DOHH2 (cell line): ENCODE measurements at regions not wholly inside any gene's neighbourhood (a gene's known extent, or its start where the extent isn't known, plus 50 kb on each side); places are given as distances from the start of the nearest gene placed in this dataset.
"Not testable (repeated sequence)": the region's sequence is repeated elsewhere in the genome, so short reads cannot be mapped to it uniquely, and the experiment has no call there.

Experiments
- H3F3A ChIP-seq: fragments of 200-600 bp; sonication (generic), shearing (Covaris generic); 2 replicates; pipeline ENCODE4 v1.6.0; 2016; ENCODE audit warnings: antibody characterized with exemption, mild to moderate bottlenecking; ENCODE audit not compliant: control insufficient read depth, insufficient read depth
- H3K27ac ChIP-seq: fragments of 200-600 bp; sonication (generic); 2 replicates; pipeline ENCODE4 v1.5.1; 2014; ENCODE audit warnings: low read depth, mild to moderate bottlenecking, low read length, moderate library complexity
- H3K27me3 ChIP-seq: fragments of 200-600 bp; sonication (generic); 2 replicates; pipeline ENCODE4 v1.6.1; 2014; ENCODE audit warnings: mild to moderate bottlenecking, low read length, mixed read lengths; ENCODE audit not compliant: control insufficient read depth
- H3K36me3 ChIP-seq: fragments of 200-600 bp; sonication (generic); 2 replicates; pipeline ENCODE4 v1.6.1; 2014; ENCODE audit warnings: mild to moderate bottlenecking, low read length, moderate library complexity, mixed read lengths; ENCODE audit not compliant: control insufficient read depth
- H3K4me1 ChIP-seq: fragments of 200-600 bp; sonication (generic); 2 replicates; pipeline ENCODE4 v1.6.1; 2014; ENCODE audit warnings: mild to moderate bottlenecking, low read length, mixed read lengths; ENCODE audit not compliant: control insufficient read depth
- H3K4me2 ChIP-seq: fragments of 200-600 bp; sonication (generic); 2 replicates; pipeline ENCODE4 v1.6.0; 2014; ENCODE audit warnings: mild to moderate bottlenecking, low read length, moderate library complexity
- H3K4me3 ChIP-seq: fragments of 200-600 bp; sonication (generic); 2 replicates; pipeline ENCODE4 v1.5.1; 2014; ENCODE audit warnings: mild to moderate bottlenecking, low read length, mixed read lengths
- H3K79me2 ChIP-seq: fragments of 200-600 bp; sonication (generic); 2 replicates; pipeline ENCODE4 v1.6.1; 2014; ENCODE audit warnings: mild to moderate bottlenecking, low read length, mixed read lengths; ENCODE audit not compliant: control insufficient read depth
- H3K9me2 ChIP-seq: fragments of 200-600 bp; sonication (generic); replicated peaks from 2 replicates; pipeline ENCODE4 v1.6.1; 2014; ENCODE audit warnings: mild to moderate bottlenecking, low read length, mixed read lengths; ENCODE audit not compliant: control insufficient read depth
- H3K9me3 ChIP-seq: fragments of 200-600 bp; sonication (generic); 2 replicates; pipeline ENCODE4 v1.6.1; 2014; ENCODE audit warnings: antibody characterized with exemption, low read length, mixed read lengths; ENCODE audit not compliant: control insufficient read depth, insufficient read depth
- H4K20me1 ChIP-seq: fragments of 200-600 bp; sonication (generic); 2 replicates; pipeline ENCODE4 v1.6.0; 2014; ENCODE audit warnings: low read depth, mild to moderate bottlenecking, antibody characterized with exemption, low read length, moderate library complexity; ENCODE audit not compliant: control insufficient read depth, insufficient read depth
- CTCF ChIP-seq: fragments of 200-600 bp; sonication (generic); IDR thresholded peaks from one replicate; pipeline ENCODE4 v1.5.1; 2014; ENCODE audit warnings: antibody characterized with exemption, mild to moderate bottlenecking, low read depth, low read length; ENCODE audit not compliant: poor library complexity, severe bottlenecking
- EZH2phosphoT487 ChIP-seq: fragments of 200-600 bp; sonication (generic); IDR thresholded peaks from 2 replicates; pipeline ENCODE4 v1.6.1; 2017; ENCODE audit warnings: borderline replicate concordance, mild to moderate bottlenecking, antibody characterized with exemption, low read length, moderate library complexity, mixed read lengths

DNA sequence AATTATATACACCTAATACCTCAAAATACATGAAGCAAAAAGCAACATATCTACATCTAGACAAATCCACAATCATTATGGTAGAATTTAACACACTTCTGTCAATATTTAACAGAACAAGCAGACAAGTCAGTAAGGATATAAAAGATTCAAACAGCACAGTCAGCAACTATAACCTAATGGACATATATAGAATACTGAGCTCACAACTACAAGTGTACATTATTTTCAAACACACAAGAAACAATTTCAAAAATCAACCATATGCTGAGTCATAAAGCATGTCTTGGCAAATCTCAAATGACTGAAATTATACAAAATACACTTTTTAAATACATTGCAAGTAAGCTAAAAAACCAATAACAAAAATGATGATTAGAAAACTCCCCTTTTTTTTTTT, 178.0 kb downstream of the TOMM20 start:
- H3K4me2 ChIP-seq: no peak overlapping the region
- H3K36me3 ChIP-seq: no peaks in the 10 kb centered on the region
- H4K20me1 ChIP-seq: no peaks in the 10 kb centered on the region

GRCh38 chr1:234949528-234949927, 179.1 kb downstream of the TOMM20 start:
- H3K4me3 ChIP-seq, H3K79me2 ChIP-seq, H3K9me3 ChIP-seq, H3K27me3 ChIP-seq, H3K36me3 ChIP-seq, H3F3A ChIP-seq, H4K20me1 ChIP-seq, H3K9me2 ChIP-seq, H3K4me2 ChIP-seq, H3K27ac ChIP-seq: not testable (repeated sequence)
- peaks cover 12% of the 10 kb centered on the region for H3K4me1 ChIP-seq

More for the DNA sequence above, 178.0 kb downstream of the TOMM20 start:
- H3K27me3 ChIP-seq: no peaks in the 10 kb centered on the region
- no peak overlapping the region for H3K27ac ChIP-seq
- no peaks in the 10 kb centered on the region for H3K79me2 ChIP-seq
- peaks cover 5% of the 10 kb centered on the region; the same call in 1 of the 2 replicates for H3K9me3 ChIP-seq
- TF ChIP-seq CTCF: no peak
- no peak for TF ChIP-seq EZH2phosphoT487
- H3K4me3 ChIP-seq: no peak overlapping the region
- no peaks in the 10 kb centered on the region for H3K9me2 ChIP-seq
- H3F3A ChIP-seq: no peaks in the 10 kb centered on the region
- peaks cover 12% of the 10 kb centered on the region for H3K4me1 ChIP-seq

- no peak for TF ChIP-seq EZH2phosphoT487
- TF ChIP-seq CTCF: no peak
- H3K4me2 ChIP-seq: peak overlapping the region; percentile 34
- no peaks in the 10 kb centered on the region for H4K20me1 ChIP-seq
- peaks cover 5% of the 10 kb centered on the region; the same call in 1 of the 2 replicates for H3K9me3 ChIP-seq
- H3K27ac ChIP-seq: no peak overlapping the region
- peaks cover 18% of the 10 kb centered on the region for H3K4me1 ChIP-seq
- H3K36me3 ChIP-seq: no peaks in the 10 kb centered on the region
- no peak overlapping the region for H3K4me3 ChIP-seq
- H3F3A ChIP-seq: no peaks in the 10 kb centered on the region
- no peaks in the 10 kb centered on the region for H3K9me2 ChIP-seq
- no peaks in the 10 kb centered on the region for H3K79me2 ChIP-seq
- H3K27me3 ChIP-seq: peaks cover 17% of the 10 kb centered on the region
Measured at GRCh38 chr1:234944439-234945344, 183.9 kb downstream of the TOMM20 start.

DNA sequence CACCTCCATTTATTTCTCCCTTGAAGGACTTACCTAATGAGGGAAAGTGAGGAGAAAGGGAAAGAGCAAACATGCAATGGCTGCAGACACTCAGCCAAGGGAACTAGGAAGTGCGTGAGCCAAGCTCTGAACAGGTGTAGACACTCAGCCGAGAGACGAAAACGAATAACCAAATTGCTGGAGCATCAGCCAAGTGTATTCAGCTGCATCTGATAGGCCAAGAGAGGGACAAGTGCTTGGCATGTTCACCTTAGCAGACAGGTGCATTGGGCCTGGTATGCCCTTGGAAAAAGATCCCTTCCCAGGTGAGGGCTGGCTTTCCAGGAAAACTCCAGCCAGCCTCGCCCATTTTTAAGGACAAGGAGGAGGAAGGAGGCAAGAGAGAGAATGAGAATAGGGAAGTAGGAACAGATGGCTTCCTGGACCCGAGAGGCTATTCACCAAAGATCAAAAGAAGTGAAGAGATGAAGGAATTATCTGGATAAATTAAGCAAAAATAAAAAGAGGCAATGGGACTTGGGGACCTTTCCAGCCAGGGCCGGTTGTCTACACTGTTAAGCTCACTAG, 184.7 kb downstream of the TOMM20 start:
- H3K79me2 ChIP-seq: no peaks in the 10 kb centered on the region
- no peaks in the 10 kb centered on the region for H3K36me3 ChIP-seq
- H4K20me1 ChIP-seq: no peaks in the 10 kb centered on the region
- TF ChIP-seq CTCF (no peak), EZH2phosphoT487 (no peak)
- no peaks in the 10 kb centered on the region for H3F3A ChIP-seq
- H3K27me3 ChIP-seq: peaks cover 18% of the 10 kb centered on the region
- no peak overlapping the region for H3K4me3 ChIP-seq
- H3K9me2 ChIP-seq: no peaks in the 10 kb centered on the region
- H3K27ac ChIP-seq: no peak overlapping the region
- H3K4me2 ChIP-seq: no peak overlapping the region
- H3K4me1 ChIP-seq: peaks cover 18% of the 10 kb centered on the region
- no peaks in the 10 kb centered on the region for H3K9me3 ChIP-seq
